H9 (cell line): ENCODE measurements at regions not wholly inside any gene's neighbourhood (a gene's known extent, or its start where the extent isn't known, plus 50 kb on each side); places are given as distances from the start of the nearest gene placed in this dataset.
"Not testable (repeated sequence)": the region's sequence is repeated elsewhere in the genome, so short reads cannot be mapped to it uniquely, and the experiment has no call there.

Experiments
- DNase-seq: peaks from one replicate; pipeline ENCODE4 v3.0.0-alpha.2; 2017
- H2AFZ ChIP-seq: one replicate; pipeline ENCODE4 v1.6.1; 2013; ENCODE audit warnings: mild to moderate bottlenecking, low read length, control low read depth, moderate library complexity
- H2AK5ac ChIP-seq: 2 replicates; pipeline ENCODE4 v1.6.1; 2013; ENCODE audit warnings: low read length, control low read depth, mixed read lengths; ENCODE audit not compliant: insufficient read length
- H2BK120ac ChIP-seq: one replicate; pipeline ENCODE4 v1.6.1; 2013; ENCODE audit warnings: low read depth, mild to moderate bottlenecking, low read length, control low read depth, inconsistent platforms; ENCODE audit not compliant: poor library complexity, severe bottlenecking
- H2BK12ac ChIP-seq: 2 replicates; pipeline ENCODE4 v1.6.1; 2013; ENCODE audit warnings: low read length, control low read depth, mixed read lengths, low read depth; ENCODE audit not compliant: insufficient read length
- H2BK15ac ChIP-seq: 2 replicates; pipeline ENCODE4 v1.6.1; 2013; ENCODE audit warnings: low read depth, low read length, control low read depth
- H2BK20ac ChIP-seq: one replicate; pipeline ENCODE4 v1.6.1; 2013; ENCODE audit warnings: low read depth, mild to moderate bottlenecking, low read length, control low read depth, inconsistent platforms; ENCODE audit not compliant: poor library complexity, severe bottlenecking
- H2BK5ac ChIP-seq: 2 replicates; pipeline ENCODE4 v1.6.1; 2013; ENCODE audit warnings: low read length, control low read depth, mixed read lengths; ENCODE audit not compliant: insufficient read length
- H3K14ac ChIP-seq: 2 replicates; pipeline ENCODE4 v1.6.1; 2013; ENCODE audit warnings: low read length, control low read depth; ENCODE audit not compliant: insufficient read depth
- H3K18ac ChIP-seq: 2 replicates; pipeline ENCODE4 v1.6.1; 2013; ENCODE audit warnings: low read depth, mild to moderate bottlenecking, mixed read lengths, low read length, control low read depth; ENCODE audit not compliant: insufficient read length
- H3K23ac ChIP-seq: 2 replicates; pipeline ENCODE4 v1.6.1; 2013; ENCODE audit warnings: low read length, control low read depth, mixed read lengths, low read depth; ENCODE audit not compliant: insufficient read length
- H3K23me2 ChIP-seq: 2 replicates; pipeline ENCODE4 v1.6.1; 2013; ENCODE audit warnings: low read depth, mild to moderate bottlenecking, mixed read lengths, low read length, control low read depth; ENCODE audit not compliant: insufficient read length, poor library complexity, severe bottlenecking
- H3K27ac ChIP-seq: 2 replicates; pipeline ENCODE4 v1.5.1; 2013; ENCODE audit warnings: low read length, control low read depth, mixed read lengths, low read depth; ENCODE audit not compliant: insufficient read length
- H3K27me3 ChIP-seq: 2 replicates; pipeline ENCODE4 v1.6.1; 2013; ENCODE audit warnings: low read length, control low read depth, inconsistent platforms; ENCODE audit not compliant: insufficient read depth
- H3K4ac ChIP-seq: 2 replicates; pipeline ENCODE4 v1.6.1; 2013; ENCODE audit warnings: low read depth, mild to moderate bottlenecking, control low read depth, inconsistent platforms, low read length, moderate library complexity
- H3K4me1 ChIP-seq: 2 replicates; pipeline ENCODE4 v1.6.1; 2013; ENCODE audit warnings: low read length, control low read depth, inconsistent platforms; ENCODE audit not compliant: insufficient read depth
- H3K4me2 ChIP-seq: 2 replicates; pipeline ENCODE4 v1.6.1; 2013; ENCODE audit warnings: low read length, control low read depth, mixed read lengths; ENCODE audit not compliant: insufficient read length, insufficient read depth
- H3K56ac ChIP-seq: 2 replicates; pipeline ENCODE4 v1.6.1; 2013; ENCODE audit warnings: low read depth, mild to moderate bottlenecking, mixed read lengths, low read length, control low read depth; ENCODE audit not compliant: insufficient read length
- H3K79me1 ChIP-seq: 2 replicates; pipeline ENCODE4 v1.6.1; 2013; ENCODE audit warnings: low read depth, mild to moderate bottlenecking, moderate library complexity, low read length, control low read depth, inconsistent platforms; ENCODE audit not compliant: insufficient read depth, poor library complexity, severe bottlenecking
- H3K79me2 ChIP-seq: 2 replicates; pipeline ENCODE4 v1.6.1; 2013; ENCODE audit warnings: low read length, control low read depth, inconsistent platforms; ENCODE audit not compliant: insufficient read depth
- H3K9ac ChIP-seq: 2 replicates; pipeline ENCODE4 v1.6.1; 2013; ENCODE audit warnings: low read length, control low read depth, mixed read lengths; ENCODE audit not compliant: insufficient read length; ENCODE audit errors: extremely low read depth
- H3K9me3 ChIP-seq: one replicate; pipeline ENCODE4 v1.6.1; 2013; ENCODE audit warnings: low read depth, low read length, inconsistent platforms; ENCODE audit not compliant: control insufficient read depth
- H3T11ph ChIP-seq: one replicate; pipeline ENCODE4 v1.6.1; 2013; ENCODE audit warnings: mild to moderate bottlenecking, low read length, control low read depth, inconsistent platforms
- H4K20me1 ChIP-seq: one replicate; pipeline ENCODE4 v1.6.1; 2013; ENCODE audit not compliant: control insufficient read depth, insufficient read length, insufficient read depth
- H4K5ac ChIP-seq: 2 replicates; pipeline ENCODE4 v1.6.1; 2013; ENCODE audit warnings: low read depth, mild to moderate bottlenecking, mixed read lengths, low read length, control low read depth; ENCODE audit not compliant: insufficient read length
- H4K8ac ChIP-seq: replicated peaks from 2 replicates; pipeline ENCODE4 v1.6.1; 2013; ENCODE audit warnings: low read length, control low read depth, mixed read lengths, low read depth; ENCODE audit not compliant: insufficient read length
- H4K91ac ChIP-seq: 2 replicates; pipeline ENCODE4 v1.6.1; 2013; ENCODE audit warnings: low read depth, mild to moderate bottlenecking, moderate library complexity, mixed read lengths, low read length, control low read depth; ENCODE audit not compliant: insufficient read length
- H3K27ac Mint-ChIP-seq, 3 experiments: 2 replicates in 2 of 3; 3 replicates in 1 of 3; pipeline ENCODE4 v1.8.0; 2020 to 2021; ENCODE audit warnings: mixed read lengths in 3 of 3, mild to moderate bottlenecking in 1 of 3, moderate library complexity in 1 of 3
- H3K27me3 Mint-ChIP-seq: 2 replicates; pipeline ENCODE4 v1.8.0; 2021; ENCODE audit warnings: low read depth, mild to moderate bottlenecking, moderate library complexity, mixed read lengths
- H3K36me3 Mint-ChIP-seq, 3 experiments: 2 replicates in 2 of 3; 3 replicates in 1 of 3; pipeline ENCODE4 v1.8.0; 2020 to 2021; ENCODE audit warnings: low read depth in 3 of 3, mixed read lengths in 3 of 3; ENCODE audit not compliant: insufficient read depth in 1 of 3
- H3K4me1 Mint-ChIP-seq, 2 experiments: 2 replicates each; pipeline ENCODE4 v1.8.0; 2020; ENCODE audit warnings: mixed read lengths in 2 of 2
- H3K4me3 Mint-ChIP-seq, 2 experiments: 2 replicates in 1 of 2; 3 replicates in 1 of 2; pipeline ENCODE4 v1.8.0; 2020 to 2021; ENCODE audit warnings: mild to moderate bottlenecking in 2 of 2, mixed read lengths in 2 of 2, moderate library complexity in 1 of 2
- H3K9me3 Mint-ChIP-seq, 2 experiments: 2 replicates in 1 of 2; 3 replicates in 1 of 2; pipeline ENCODE4 v1.8.0; 2020; ENCODE audit warnings: mild to moderate bottlenecking in 2 of 2, mixed read lengths in 2 of 2, moderate library complexity in 1 of 2
- CTCF ChIP-seq: fragments of 200-600 bp; sonication (generic); conservative IDR thresholded peaks from 3 replicates; pipeline ENCODE4 v1.8.0; 2021; ENCODE audit warnings: antibody characterized with exemption, mild to moderate bottlenecking
- WGBS: extraction: QIAGEN DNeasy Blood & Tissue Kit; methylation state at CpG from one replicate; pipeline ENCODE4 v1.1.7; 2013; ENCODE audit warnings: missing lambda C conversion rate, low lambda C conversion rate, mixed read lengths; ENCODE audit not compliant: insufficient read length; ENCODE audit errors: extremely low coverage; 5-methylcytosine and 5-hydroxymethylcytosine counted together

GRCh38 chr5:6548756-6549285 lies 84.0 kb downstream of the NSUN2 start:
- H3K4me1 ChIP-seq, result no peaks in the 10 kb centered on the region
- no peak overlapping the region for H2BK120ac ChIP-seq
- no peak overlapping the region for H3K9ac ChIP-seq
- H3K4me1 Mint-ChIP-seq, result peaks cover 10 to 12% of the 10 kb centered on the region in 2 experiments
- H4K5ac ChIP-seq, result no peak overlapping the region
- H2BK20ac ChIP-seq, result no peak overlapping the region
- H3T11ph ChIP-seq, result no peak overlapping the region
- H4K20me1 ChIP-seq, result no peaks in the 10 kb centered on the region
- no peak overlapping the region for H3K4me3 Mint-ChIP-seq
- H3K14ac ChIP-seq, result no peak overlapping the region
- TF ChIP-seq CTCF, result no peak
- no peak overlapping the region for H4K8ac ChIP-seq
- H3K27ac ChIP-seq, result no peak overlapping the region
- no peak overlapping the region for H2AFZ ChIP-seq
- no peak overlapping the region for H2AK5ac ChIP-seq
- H3K23me2 ChIP-seq, result no peaks in the 10 kb centered on the region
- no peak for DNase-seq
- no peak overlapping the region for H2BK12ac ChIP-seq
- no peak overlapping the region for H3K18ac ChIP-seq
- H3K4ac ChIP-seq, result no peak overlapping the region
- no peaks in the 10 kb centered on the region for H3K79me1 ChIP-seq
- H3K27ac Mint-ChIP-seq, result no peak overlapping the region
- no CpG with 5 or more reads among the region's 9 CpGs for WGBS
- H2BK15ac ChIP-seq, result no peak overlapping the region
- peaks cover 0 to 2% of the 10 kb centered on the region in 2 experiments; a peak in 2 of 5 replicates for H3K9me3 Mint-ChIP-seq
- no peaks in the 10 kb centered on the region for H3K79me2 ChIP-seq
- H2BK5ac ChIP-seq, result no peak overlapping the region
- H3K23ac ChIP-seq, result no peak overlapping the region
- no peak overlapping the region for H3K4me2 ChIP-seq
- H3K27me3 Mint-ChIP-seq, result peaks cover 19% of the 10 kb centered on the region
- no peaks in the 10 kb centered on the region for H3K9me3 ChIP-seq
- no peak overlapping the region for H3K56ac ChIP-seq
- no peaks in the 10 kb centered on the region for H3K27me3 ChIP-seq
- no peak overlapping the region for H4K91ac ChIP-seq
- no peaks in the 10 kb centered on the region; a peak in 1 of 7 replicates for H3K36me3 Mint-ChIP-seq

GRCh38 chr5:6547926-6548519 lies 84.8 kb downstream of the NSUN2 start:
- H3K27ac Mint-ChIP-seq, H2BK5ac ChIP-seq, H2BK15ac ChIP-seq, H3K4me3 Mint-ChIP-seq, H3K4me1 ChIP-seq, H2AK5ac ChIP-seq, H2BK120ac ChIP-seq, H3K4ac ChIP-seq, H3K23me2 ChIP-seq, DNase-seq, H2BK12ac ChIP-seq, H4K20me1 ChIP-seq, H2AFZ ChIP-seq, H3K56ac ChIP-seq, H3K79me2 ChIP-seq, H4K91ac ChIP-seq, H3K4me2 ChIP-seq, H3T11ph ChIP-seq, H3K27me3 ChIP-seq, H3K9me3 ChIP-seq, H3K27ac ChIP-seq, H3K36me3 Mint-ChIP-seq, H3K79me1 ChIP-seq, H3K9me3 Mint-ChIP-seq, H4K8ac ChIP-seq, H2BK20ac ChIP-seq, H4K5ac ChIP-seq, H3K18ac ChIP-seq, H3K14ac ChIP-seq, H3K9ac ChIP-seq, H3K23ac ChIP-seq: not testable (repeated sequence)
- no CpG with 5 or more reads among the region's 7 CpGs for WGBS
- Mint-ChIP-seq H3K4me1 (peaks cover 10 to 12% of the 10 kb centered on the region in 2 experiments), H3K27me3 (peaks cover 20% of the 10 kb centered on the region)
